ENCODE measurements at regions not wholly inside any gene's neighbourhood (a gene's known extent, or its start where the extent isn't known, plus 50 kb on each side); places are given as distances from the start of the nearest gene placed in this dataset.

- Histone ChIP-seq H4K20me1 (replicated peaks; ENCODE audit: control insufficient read depth, extremely low read depth, insufficient read depth, low read length) (no peaks in the 10 kb centered on the region), H3K4me1 (ENCODE audit: control insufficient read depth, extremely low read depth, insufficient read depth, low read length) (no peaks in the 10 kb centered on the region), H3K27ac (ENCODE audit: insufficient read depth, low read depth, low read length) (no peak overlapping the region), H3K4me3 (replicated peaks in 1 of 3; ENCODE audit: insufficient read depth in 1 of 3, low read depth in 1 of 3, low read length in 3 of 3) (no peak overlapping the region), H3K9me1 (replicated peaks; ENCODE audit: control insufficient read depth, extremely low read depth, insufficient read depth, low read length) (no peaks in the 10 kb centered on the region), H3K4me2 (ENCODE audit: insufficient read depth, low read length) (no peak overlapping the region), H3K9ac (replicated peaks; ENCODE audit: extremely low read depth, insufficient read depth, low read length) (no peak overlapping the region), H3K9me3 (replicated peaks; ENCODE audit: control insufficient read depth, insufficient read depth, low read length) (no peaks in the 10 kb centered on the region), H2AFZ (ENCODE audit: low read depth, low read length) (no peak overlapping the region), H3K27me3 (ENCODE audit: control insufficient read depth in 2 of 2, insufficient read depth in 2 of 2, low read length in 2 of 2) (no peaks in the 10 kb centered on the region), H3K79me2 (ENCODE audit: control insufficient read depth, insufficient read depth, low read length) (no peaks in the 10 kb centered on the region), H3K36me3 (ENCODE audit: control insufficient read depth in 2 of 2, extremely low read depth in 1 of 2, insufficient read depth in 2 of 2, low read length in 2 of 2) (no peaks in the 10 kb centered on the region)
- no peak for DNase-seq (ENCODE audit: low read depth, low spot score)
- TF ChIP-seq FOS (IDR thresholded peaks at IDR 0.05; ENCODE audit: borderline replicate concordance, insufficient read depth, low read length) (no peak), GATA2 (IDR thresholded peaks at IDR 0.05; ENCODE audit: insufficient read depth, insufficient read length, low read depth, low read length) (no peak), MAX (IDR thresholded peaks at IDR 0.05; ENCODE audit: insufficient read depth, insufficient read length) (no peak)
- BruUV-seq (replicated peaks) = no TSS peak
- intact Hi-C loops (cut with micrococcal nuclease) (no loop called here), dilution Hi-C loops (cut with MboI; ENCODE audit: extremely low pct_ligation_motif_present, low sequenced_read_pairs) (no loop called here)
- FAIRE-seq = no peak
- ChIA-PET POLR2A (no interaction called here), CTCF (no interaction called here)
These were observed 127.5 kb upstream of the GK2 start for GRCh38 chr4:79535516-79535915.

DNA sequence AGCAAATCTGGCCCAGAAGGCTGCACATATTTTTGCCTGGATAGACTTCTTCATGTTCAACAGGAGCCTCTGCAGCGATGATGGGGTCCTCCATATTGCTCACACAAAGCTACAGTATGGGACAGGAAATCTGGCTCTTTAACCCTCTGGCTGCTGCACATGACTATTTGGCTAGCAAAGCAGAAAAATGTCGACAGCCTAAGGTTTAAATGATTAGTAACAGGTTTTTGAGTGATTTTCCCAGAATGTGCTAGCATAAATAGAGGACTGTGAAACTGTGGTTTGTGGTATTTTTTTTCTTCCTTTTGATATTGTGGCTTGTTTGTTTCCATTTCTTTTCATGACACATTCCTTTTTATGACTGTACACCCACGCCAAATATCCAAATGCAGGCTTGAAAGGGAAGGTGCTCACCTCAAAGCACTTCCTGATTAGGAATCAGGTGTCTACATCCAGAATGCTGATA is 120.2 kb upstream of the GK2 start:
- CTCF ChIA-PET = no interaction called here
- Histone ChIP-seq H3K9ac (replicated peaks; ENCODE audit: extremely low read depth, insufficient read depth, low read length) (no peak overlapping the region), H2AFZ (ENCODE audit: low read depth, low read length) (no peak overlapping the region), H3K27ac (ENCODE audit: insufficient read depth, low read depth, low read length) (no peak overlapping the region), H4K20me1 (replicated peaks; ENCODE audit: control insufficient read depth, extremely low read depth, insufficient read depth, low read length) (no peaks in the 10 kb centered on the region), H3K36me3 (ENCODE audit: control insufficient read depth in 2 of 2, extremely low read depth in 1 of 2, insufficient read depth in 2 of 2, low read length in 2 of 2) (no peaks in the 10 kb centered on the region), H3K4me3 (replicated peaks in 1 of 3; ENCODE audit: insufficient read depth in 1 of 3, low read depth in 1 of 3, low read length in 3 of 3) (no peak overlapping the region), H3K79me2 (ENCODE audit: control insufficient read depth, insufficient read depth, low read length) (no peaks in the 10 kb centered on the region), H3K9me3 (replicated peaks; ENCODE audit: control insufficient read depth, insufficient read depth, low read length) (no peaks in the 10 kb centered on the region), H3K4me2 (ENCODE audit: insufficient read depth, low read length) (no peak overlapping the region), H3K4me1 (ENCODE audit: control insufficient read depth, extremely low read depth, insufficient read depth, low read length) (no peaks in the 10 kb centered on the region), H3K9me1 (replicated peaks; ENCODE audit: control insufficient read depth, extremely low read depth, insufficient read depth, low read length) (no peaks in the 10 kb centered on the region), H3K27me3 (ENCODE audit: control insufficient read depth in 2 of 2, insufficient read depth in 2 of 2, low read length in 2 of 2) (no peaks in the 10 kb centered on the region)
- DNase-seq (ENCODE audit: low read depth, low spot score) = no peak
- no TSS peak for BruUV-seq (replicated peaks)
- POLR2A ChIA-PET = no interaction called here
- intact Hi-C loops (cut with micrococcal nuclease) (no loop called here), dilution Hi-C loops (cut with MboI; ENCODE audit: extremely low pct_ligation_motif_present, low sequenced_read_pairs) (no loop called here)
- TF ChIP-seq CTCF (IDR thresholded peaks at IDR 0.05; ENCODE audit: extremely low read depth in 1 of 2, insufficient read depth in 1 of 2, low read depth in 1 of 2, low read length in 2 of 2) (no peak), FOS (IDR thresholded peaks at IDR 0.05; ENCODE audit: borderline replicate concordance, insufficient read depth, low read length) (no peak), EZH2 (IDR thresholded peaks at IDR 0.05; ENCODE audit: borderline replicate concordance, low read depth, low read length, severe bottlenecking) (no peak), POLR2A (IDR thresholded peaks at IDR 0.05; ENCODE audit: low read depth, low read length) (no peak), MAX (IDR thresholded peaks at IDR 0.05; ENCODE audit: insufficient read depth, insufficient read length) (no peak), MYC (IDR thresholded peaks at IDR 0.05; ENCODE audit: low read depth, low read length) (no peak), POLR2AphosphoS5 (IDR thresholded peaks at IDR 0.05; ENCODE audit: insufficient read depth, low read depth, low read length) (no peak), JUN (IDR thresholded peaks at IDR 0.05; ENCODE audit: borderline replicate concordance, insufficient read depth, insufficient read length, low read depth) (no peak), GATA2 (IDR thresholded peaks at IDR 0.05; ENCODE audit: insufficient read depth, insufficient read length, low read depth, low read length) (no peak)
- no peak for FAIRE-seq
